ENCODE measurements at regions not wholly inside any gene's neighbourhood (a gene's known extent, or its start where the extent isn't known, plus 50 kb on each side); places are given as distances from the start of the nearest gene placed in this dataset.

DNA sequence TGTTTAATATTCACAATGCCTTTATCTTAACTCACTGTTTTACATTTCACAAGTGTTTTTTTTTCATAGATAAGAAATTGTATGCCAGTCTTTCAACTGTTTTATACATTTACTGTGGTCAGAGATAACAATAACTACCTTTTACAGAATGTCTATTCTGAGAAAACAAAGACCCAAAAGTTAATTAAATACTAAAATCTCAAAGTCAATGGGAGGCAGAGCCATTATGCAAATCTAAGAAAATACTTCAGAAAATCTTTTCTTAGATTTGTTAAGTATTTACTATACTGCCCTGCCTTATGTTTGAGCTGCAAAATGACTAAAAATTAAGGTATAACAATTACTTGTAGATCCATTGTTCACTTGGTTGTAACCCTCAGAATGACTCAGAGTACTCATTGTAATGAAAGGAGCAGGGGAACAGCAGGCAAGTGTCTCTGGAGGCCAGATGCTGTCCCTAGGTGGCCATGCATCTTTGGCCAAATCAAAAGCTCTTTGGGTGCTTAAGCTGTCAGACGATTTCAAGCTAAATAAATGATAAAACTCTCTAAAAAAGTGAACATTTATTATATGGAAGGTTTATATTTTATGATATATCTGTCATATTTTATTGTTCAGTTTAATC is 770.1 kb upstream of the PCDH20 start:
- TF ChIP-seq POLR2A (IDR thresholded peaks at IDR 0.05; ENCODE audit: low read length) (no peak), GATA1 (IDR thresholded peaks at IDR 0.05; ENCODE audit: low read depth, low read length) (no peak)
